ENCODE measurements at regions not wholly inside any gene's neighbourhood (a gene's known extent, or its start where the extent isn't known, plus 50 kb on each side); places are given as distances from the start of the nearest gene placed in this dataset.

DNA sequence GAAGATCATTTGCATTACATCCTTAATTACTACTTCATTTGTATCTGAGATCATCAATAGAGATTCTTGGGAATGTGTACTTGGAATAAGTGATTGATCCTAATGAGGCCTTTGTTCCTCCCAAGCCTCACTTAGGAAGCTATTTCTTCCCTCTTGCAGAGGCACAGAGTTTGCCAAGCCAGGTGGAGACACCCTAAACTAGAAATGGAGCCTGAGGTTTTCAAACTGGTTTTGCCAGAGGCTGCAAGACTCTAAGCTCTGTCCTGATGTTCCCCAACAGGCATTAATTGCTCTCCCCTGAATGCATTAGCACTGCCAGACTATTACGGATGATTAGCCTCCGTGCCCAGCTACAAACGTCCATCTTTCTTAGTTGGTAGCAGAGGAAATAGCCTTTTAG lies 125.2 kb upstream of the LGALSL start:
- intact Hi-C loops (cut with DNase I), result loop anchor here (1.0 kb wide), 1 partner anchor 279 kb away; no protein-coding TSS in a partner anchor
- no peak for DNase-seq (ENCODE audit: low spot score in 2 of 2)
- TF ChIP-seq, protein P1, sequence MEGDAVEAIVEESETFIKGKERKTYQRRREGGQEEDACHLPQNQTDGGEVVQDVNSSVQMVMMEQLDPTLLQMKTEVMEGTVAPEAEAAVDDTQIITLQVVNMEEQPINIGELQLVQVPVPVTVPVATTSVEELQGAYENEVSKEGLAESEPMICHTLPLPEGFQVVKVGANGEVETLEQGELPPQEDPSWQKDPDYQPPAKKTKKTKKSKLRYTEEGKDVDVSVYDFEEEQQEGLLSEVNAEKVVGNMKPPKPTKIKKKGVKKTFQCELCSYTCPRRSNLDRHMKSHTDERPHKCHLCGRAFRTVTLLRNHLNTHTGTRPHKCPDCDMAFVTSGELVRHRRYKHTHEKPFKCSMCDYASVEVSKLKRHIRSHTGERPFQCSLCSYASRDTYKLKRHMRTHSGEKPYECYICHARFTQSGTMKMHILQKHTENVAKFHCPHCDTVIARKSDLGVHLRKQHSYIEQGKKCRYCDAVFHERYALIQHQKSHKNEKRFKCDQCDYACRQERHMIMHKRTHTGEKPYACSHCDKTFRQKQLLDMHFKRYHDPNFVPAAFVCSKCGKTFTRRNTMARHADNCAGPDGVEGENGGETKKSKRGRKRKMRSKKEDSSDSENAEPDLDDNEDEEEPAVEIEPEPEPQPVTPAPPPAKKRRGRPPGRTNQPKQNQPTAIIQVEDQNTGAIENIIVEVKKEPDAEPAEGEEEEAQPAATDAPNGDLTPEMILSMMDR (IDR thresholded peaks at IDR 0.05), result no peak
- no peaks in the 10 kb centered on the region for H3K9me3 ChIP-seq
- H3K27ac ChIP-seq, result peak overlapping the region; percentile 88 to 93
- no peaks in the 10 kb centered on the region for H3K36me3 ChIP-seq
- no peak overlapping the region for H3K4me3 ChIP-seq
- H3K27me3 ChIP-seq, result no peaks in the 10 kb centered on the region
- H3K4me1 ChIP-seq, result peaks cover 13 to 35% of the 10 kb centered on the region in 2 donors

DNA sequence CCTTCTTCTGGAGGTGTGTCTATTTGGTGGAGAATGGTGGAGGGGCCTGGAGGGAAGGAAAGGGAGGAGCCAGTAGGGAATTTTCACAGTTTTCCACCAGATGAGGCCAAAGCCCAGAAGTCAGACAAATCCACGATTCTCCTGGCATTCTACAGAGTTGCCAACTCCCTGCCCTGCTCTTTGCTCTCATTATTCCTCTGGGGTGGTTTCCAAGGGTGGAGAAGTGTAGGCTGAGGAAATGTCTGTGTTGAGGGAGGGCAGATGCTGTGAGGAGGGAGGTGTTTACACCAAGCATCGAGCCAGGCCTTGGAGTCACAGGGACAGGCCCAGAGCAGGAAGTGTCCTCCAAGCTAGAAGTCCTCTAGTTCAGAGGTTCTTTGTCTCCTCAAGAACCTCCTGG lies 124.1 kb upstream of the LGALSL start:
- DNase-seq (ENCODE audit: low spot score in 2 of 2), result no peak
- Histone ChIP-seq H3K27ac (peak overlapping the region; percentile 88 to 93), H3K4me3 (peak overlapping the region in 1 of 2 donors; percentile 47), H3K36me3 (no peaks in the 10 kb centered on the region), H3K4me1 (peaks cover 13 to 35% of the 10 kb centered on the region in 2 donors), H3K27me3 (no peaks in the 10 kb centered on the region), H3K9me3 (no peaks in the 10 kb centered on the region)
- TF ChIP-seq, protein P1 (IDR thresholded peaks at IDR 0.05), result peak in 1 of 3 experiments; percentile 7
- intact Hi-C loops (cut with DNase I), result loop anchor here (1.0 to 5.0 kb wide), 8 partner anchors 75 to 659 kb away; partner anchors contain the start of genes AFTPH, LGALSL and SLC1A4

DNA sequence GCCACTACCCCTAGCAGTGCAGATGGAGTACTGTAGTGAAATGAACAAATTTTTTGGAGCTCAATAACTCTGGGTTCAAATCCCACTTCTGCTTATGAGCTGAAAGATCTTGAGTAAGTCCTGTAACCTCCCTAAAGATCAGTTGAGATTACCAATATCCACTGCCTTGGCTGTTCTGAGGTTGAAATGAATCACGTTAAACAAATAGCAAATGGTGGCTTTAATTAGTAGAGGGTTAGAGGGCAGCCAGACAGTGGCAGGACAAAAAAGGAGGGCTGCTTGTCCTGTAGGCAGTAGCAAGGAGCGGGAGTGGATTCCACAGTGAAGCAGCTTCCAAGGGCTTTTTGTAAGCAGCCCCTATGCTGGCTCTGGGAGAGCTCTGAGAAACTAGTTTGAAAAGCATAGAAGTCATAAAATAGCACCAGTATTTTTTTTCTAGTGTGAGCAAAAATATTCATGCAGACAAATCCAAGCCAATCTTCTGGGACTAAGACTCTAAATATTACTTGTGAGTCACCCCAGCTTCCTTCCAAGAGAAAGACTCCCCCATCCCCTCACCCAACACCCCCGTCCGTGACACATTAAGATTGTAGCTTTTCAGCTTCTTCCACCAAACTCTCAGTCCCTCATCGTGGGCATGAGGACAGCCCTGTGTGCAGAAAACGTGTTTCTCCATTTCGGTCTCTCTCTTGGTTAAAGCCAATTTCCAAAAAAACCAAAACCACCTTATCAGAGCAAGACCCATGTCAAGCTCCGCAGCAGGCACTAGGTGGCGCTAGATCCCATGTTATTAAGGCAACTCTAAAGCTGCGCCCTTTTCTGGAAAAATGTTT lies 123.5 kb upstream of the LGALSL start:
- Histone ChIP-seq H3K9me3 (no peaks in the 10 kb centered on the region), H3K27ac (peak overlapping the region; percentile 88 to 93), H3K4me1 (peaks cover 13 to 35% of the 10 kb centered on the region in 2 donors), H3K36me3 (no peaks in the 10 kb centered on the region), H3K27me3 (no peaks in the 10 kb centered on the region), H3K4me3 (peak overlapping the region; percentile 42 to 47)
- TF ChIP-seq, protein P1 (IDR thresholded peaks at IDR 0.05), result peak; percentile 93 to 95 (median 95)
- peak in 1 of 2 donors; percentile 88 for DNase-seq (ENCODE audit: low spot score in 2 of 2)
- intact Hi-C loops (cut with DNase I), result loop anchor here (1.0 to 5.0 kb wide), 9 partner anchors 74 to 658 kb away; partner anchors contain the start of genes AFTPH, LGALSL and SLC1A4

DNA sequence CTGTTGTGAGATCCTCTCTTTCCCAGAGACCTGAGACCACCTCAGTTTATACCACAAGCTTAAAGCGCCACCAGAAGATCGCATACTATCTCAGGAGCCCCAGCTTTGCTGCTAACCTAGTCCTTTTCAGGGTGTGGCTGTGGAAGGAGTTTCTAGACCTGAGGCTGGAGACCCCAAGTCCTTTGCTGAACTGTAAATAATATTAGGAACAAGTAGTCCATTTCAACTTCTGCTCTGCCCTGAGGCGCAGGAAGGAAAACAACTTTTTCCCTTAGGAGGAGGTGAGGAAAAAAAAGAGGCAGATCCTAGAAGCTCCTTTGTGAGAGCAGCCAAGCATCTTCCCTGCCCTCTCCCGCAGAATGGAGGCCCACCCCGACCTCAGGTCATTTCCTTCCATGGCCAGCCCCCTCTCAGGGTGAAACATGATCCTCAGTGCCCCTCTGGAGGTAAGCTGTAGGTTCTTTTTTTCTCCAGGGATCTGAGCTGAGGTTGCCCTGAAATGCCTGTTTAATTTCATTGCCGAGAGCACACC lies 122.8 kb upstream of the LGALSL start:
- TF ChIP-seq, protein P1 (IDR thresholded peaks at IDR 0.05), result no peak
- H3K9me3 ChIP-seq, result no peaks in the 10 kb centered on the region
- intact Hi-C loops (cut with DNase I), result loop anchor here (1.0 to 5.0 kb wide), 8 partner anchors 74 to 658 kb away; partner anchors contain the start of genes LGALSL and SLC1A4
- no peak for DNase-seq (ENCODE audit: low spot score in 2 of 2)
- H3K27me3 ChIP-seq, result no peaks in the 10 kb centered on the region
- peak overlapping the region; percentile 42 to 47 for H3K4me3 ChIP-seq
- H3K36me3 ChIP-seq, result no peaks in the 10 kb centered on the region
- H3K4me1 ChIP-seq, result peaks cover 13 to 35% of the 10 kb centered on the region in 2 donors
- peak overlapping the region; percentile 88 to 93 for H3K27ac ChIP-seq

DNA sequence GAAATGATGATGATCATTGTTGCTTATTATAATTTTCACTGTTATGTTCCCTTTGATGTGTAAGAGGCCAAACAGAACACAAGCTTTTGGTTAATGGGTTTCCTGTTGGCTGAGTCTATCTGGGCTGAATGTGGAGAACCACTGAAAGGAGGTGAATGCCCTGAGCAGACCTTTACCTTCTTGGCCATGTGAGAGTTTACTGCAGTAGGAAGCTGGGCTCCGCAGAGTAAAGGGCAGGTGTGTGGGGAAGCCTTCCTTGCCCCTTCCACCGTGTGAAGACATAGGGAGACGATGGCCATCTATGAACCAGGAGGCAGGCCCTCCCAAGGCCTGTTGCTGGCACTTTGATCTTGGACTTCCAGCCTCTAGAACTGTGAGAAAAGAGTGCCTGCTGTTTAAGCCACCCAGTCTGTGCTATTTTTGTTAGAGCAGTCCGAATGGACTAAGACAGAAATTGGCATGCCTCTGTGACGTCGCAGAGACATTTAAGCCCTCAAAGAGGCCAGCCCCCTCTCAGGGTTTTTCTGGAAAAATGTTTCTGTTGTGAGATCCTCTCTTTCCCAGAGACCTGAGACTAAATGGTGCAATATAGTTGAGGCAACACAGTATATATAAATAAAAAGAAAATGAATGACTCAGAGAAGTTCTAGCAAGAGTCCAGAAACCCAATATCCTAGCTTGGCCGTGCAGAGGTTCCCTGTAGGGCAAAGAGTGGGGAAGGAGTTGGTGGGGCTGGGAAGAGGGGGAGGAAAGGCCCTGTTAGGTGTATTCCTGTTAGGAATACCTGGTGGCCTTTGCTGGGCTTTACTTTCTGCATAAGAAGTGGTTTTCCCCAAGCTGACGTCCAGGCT lies 121.9 kb upstream of the LGALSL start:
- peaks cover 13 to 35% of the 10 kb centered on the region in 2 donors for H3K4me1 ChIP-seq
- H3K27ac ChIP-seq, result peak overlapping the region; percentile 88 to 93
- no peaks in the 10 kb centered on the region for H3K27me3 ChIP-seq
- no peak for DNase-seq (ENCODE audit: low spot score in 2 of 2)
- intact Hi-C loops (cut with DNase I), result loop anchor here (1.0 to 5.0 kb wide), 9 partner anchors 28 to 657 kb away; partner anchors contain the start of genes LGALSL and SLC1A4
- no peaks in the 10 kb centered on the region for H3K9me3 ChIP-seq
- no peaks in the 10 kb centered on the region for H3K36me3 ChIP-seq
- H3K4me3 ChIP-seq, result no peak overlapping the region
- TF ChIP-seq, protein P1 (IDR thresholded peaks at IDR 0.05), result no peak
